GM12872 (cell line): ENCODE measurements at regions not wholly inside any gene's neighbourhood (a gene's known extent, or its start where the extent isn't known, plus 50 kb on each side); places are given as distances from the start of the nearest gene placed in this dataset.

Source experiments
- CTCF ChIP-seq: IDR thresholded peaks from 3 replicates; pipeline ENCODE4 v1.5.1; 2011; ENCODE audit warnings: low read depth, mild to moderate bottlenecking, low read length, moderate library complexity; ENCODE audit not compliant: insufficient read depth

GRCh38 chr22:49380095-49380827, 447.4 kb downstream of the BRD1 start:
- TF ChIP-seq CTCF = no peak

- no peak for TF ChIP-seq CTCF
Measured at GRCh38 chr22:49377306-49377705, 450.4 kb downstream of the BRD1 start.

- TF ChIP-seq CTCF = no peak
Measured at GRCh38 chr22:49373801-49374226, 453.9 kb downstream of the BRD1 start.

GRCh38 chr22:49373289-49373666, 454.4 kb downstream of the BRD1 start:
- no peak for TF ChIP-seq CTCF

GRCh38 chr22:49372530-49373288, 455.0 kb downstream of the BRD1 start:
- no peak for TF ChIP-seq CTCF

GRCh38 chr22:49372111-49372529, 455.6 kb downstream of the BRD1 start:
- TF ChIP-seq CTCF = no peak

- no peak for TF ChIP-seq CTCF
Measured at GRCh38 chr22:49371325-49372110, 456.2 kb downstream of the BRD1 start.
